HEK293 (cell line): ENCODE measurements at regions not wholly inside any gene's neighbourhood (a gene's known extent, or its start where the extent isn't known, plus 50 kb on each side); places are given as distances from the start of the nearest gene placed in this dataset.

Source experiments
- CTCF ChIA-PET: fragments of 350-600 bp; formaldehyde crosslinking; extraction: SDS; loops from one replicate; lab custom pipeline; 2021; ENCODE audit warnings: antibody characterized with exemption; lab: Yijun Ruan, JAX
- POLR2A ChIA-PET: fragments of 300-600 bp; formaldehyde crosslinking; extraction: SDS; loops from one replicate; lab custom pipeline; 2020; ENCODE audit warnings: antibody characterized with exemption, inconsistent platforms; lab: Yijun Ruan, JAX
- H3K27ac ChIP-seq: fragments of 200-500 bp; sonication (Bioruptor generic); 2 replicates; pipeline ENCODE4 v1.5.1; 2014; ENCODE audit warnings: low read depth, low read length, control low read depth, inconsistent platforms; ENCODE audit errors: extremely low read depth
- H3K36me3 ChIP-seq, 2 experiments: fragments of 200-500 bp in 1 of 2; sonication (Bioruptor generic) in 1 of 2; 1 replicate in 1 of 2; 2 replicates in 1 of 2; pipeline ENCODE4 v1.5.1; 2014 to 2017; ENCODE audit warnings: inconsistent platforms in 2 of 2, low read length in 2 of 2; ENCODE audit not compliant: control insufficient read depth in 2 of 2, insufficient read depth in 1 of 2
- H3K4me1 ChIP-seq: fragments of 200-500 bp; sonication (Bioruptor generic); 2 replicates; pipeline ENCODE4 v1.5.1; 2014; ENCODE audit warnings: mild to moderate bottlenecking, low read length, inconsistent platforms; ENCODE audit not compliant: control insufficient read depth, insufficient read depth
- H3K4me3 ChIP-seq: 2 replicates; pipeline ENCODE4 v1.5.1; 2011; ENCODE audit warnings: low read depth, mild to moderate bottlenecking, control low read depth, low read length, moderate library complexity
- H3K9me3 ChIP-seq: fragments of 200-500 bp; sonication (Bioruptor generic); 2 replicates; pipeline ENCODE4 v1.5.1; 2014; ENCODE audit warnings: low read depth, low read length, inconsistent platforms; ENCODE audit not compliant: control insufficient read depth, insufficient read depth
- FEZF1 ChIP-seq: fragments of 450-650 bp; formaldehyde crosslinking; IDR thresholded peaks from 2 replicates; pipeline ENCODE4 v1.5.1; 2016; ENCODE audit warnings: missing biosample characterization, missing genetic modification characterization
- PRDM2 ChIP-seq: fragments of 450-650 bp; formaldehyde crosslinking; IDR thresholded peaks from 2 replicates; pipeline ENCODE4 v1.5.1; 2016; ENCODE audit warnings: missing biosample characterization, missing genetic modification characterization, borderline replicate concordance
- PRDM4 ChIP-seq: fragments of 450-650 bp; formaldehyde crosslinking; IDR thresholded peaks from 2 replicates; pipeline ENCODE4 v1.5.1; 2017; ENCODE audit warnings: missing biosample characterization, missing genetic modification characterization
- YY1 ChIP-seq: fragments of 450-650 bp; formaldehyde crosslinking; IDR thresholded peaks from 2 replicates; pipeline ENCODE4 v1.5.1; 2018; ENCODE audit warnings: missing biosample characterization, missing genetic modification characterization
- ZEB2 ChIP-seq: fragments of 450-650 bp; formaldehyde crosslinking; IDR thresholded peaks from 2 replicates; pipeline ENCODE4 v1.5.1; 2016; ENCODE audit warnings: missing biosample characterization, missing genetic modification characterization
- ZNF24 ChIP-seq: fragments of 450-650 bp; formaldehyde crosslinking; IDR thresholded peaks from 2 replicates; pipeline ENCODE4 v1.5.1; 2016; ENCODE audit warnings: missing biosample characterization, missing genetic modification characterization
- ZNF423 ChIP-seq: fragments of 450-650 bp; formaldehyde crosslinking; IDR thresholded peaks from 2 replicates; pipeline ENCODE4 v1.5.1; 2016; ENCODE audit warnings: missing biosample characterization, missing genetic modification characterization
- ZNF449 ChIP-seq: fragments of 450-650 bp; formaldehyde crosslinking; IDR thresholded peaks from 2 replicates; pipeline ENCODE4 v1.5.1; 2017; ENCODE audit warnings: missing biosample characterization, mild to moderate bottlenecking, missing genetic modification characterization, moderate library complexity
- ZNF580 ChIP-seq: fragments of 450-650 bp; formaldehyde crosslinking; IDR thresholded peaks from 2 replicates; pipeline ENCODE4 v1.5.1; 2016; ENCODE audit warnings: missing biosample characterization, missing genetic modification characterization
- ZSCAN18 ChIP-seq: fragments of 450-650 bp; formaldehyde crosslinking; IDR thresholded peaks from 2 replicates; pipeline ENCODE4 v1.5.1; 2016; ENCODE audit warnings: missing biosample characterization, missing genetic modification characterization

GRCh38 chr9:109894473-109894872 is 114.5 kb downstream of the PALM2AKAP2 start:
- POLR2A ChIA-PET = no interaction called here
- Histone ChIP-seq H3K9me3 (no peaks in the 10 kb centered on the region), H3K36me3 (no peaks in the 10 kb centered on the region), H3K4me1 (no peaks in the 10 kb centered on the region), H3K4me3 (no peak overlapping the region), H3K27ac (no peak overlapping the region)
- TF ChIP-seq FEZF1 = no peak
- TF ChIP-seq PRDM4 (tag by site-specific recombination) = no peak
- no peak for TF ChIP-seq PRDM2 (tag by site-specific recombination)
- TF ChIP-seq ZNF24 (tag by site-specific recombination) = no peak
- TF ChIP-seq ZNF449 = no peak
- no peak for TF ChIP-seq ZSCAN18 (tag by site-specific recombination)
- CTCF ChIA-PET = interaction anchor here (2.9 kb wide), 1 partner anchor 8 kb away, joined by 20 read pairs; no protein-coding TSS in a partner anchor

GRCh38 chr9:109894921-109895758 is 115.1 kb downstream of the PALM2AKAP2 start:
- Histone ChIP-seq H3K27ac (no peak overlapping the region), H3K9me3 (no peaks in the 10 kb centered on the region), H3K4me3 (no peak overlapping the region), H3K4me1 (no peaks in the 10 kb centered on the region), H3K36me3 (no peaks in the 10 kb centered on the region)
- POLR2A ChIA-PET = no interaction called here
- TF ChIP-seq ZEB2 (tag by site-specific recombination) (no peak), ZNF580 (tag by site-specific recombination) (no peak), YY1 (no peak), ZNF423 (tag by site-specific recombination) (no peak)
- CTCF ChIA-PET = no interaction called here
